ENCODE measurements at regions not wholly inside any gene's neighbourhood (a gene's known extent, or its start where the extent isn't known, plus 50 kb on each side); places are given as distances from the start of the nearest gene placed in this dataset.

- H3K14ac ChIP-seq (ENCODE audit: insufficient read depth, low read length), result no peak overlapping the region
- H3K79me2 ChIP-seq (ENCODE audit: insufficient read depth, low read length), result no peaks in the 10 kb centered on the region
- no peaks in the 10 kb centered on the region for H3K9me3 ChIP-seq (ENCODE audit: control insufficient read depth, low read depth, low read length)
- H3K79me1 ChIP-seq (ENCODE audit: insufficient read depth, low read depth, low read length, poor library complexity, severe bottlenecking), result no peaks in the 10 kb centered on the region
- H2BK5ac ChIP-seq (ENCODE audit: insufficient read length, low read length), result no peak overlapping the region
- H3K56ac ChIP-seq (ENCODE audit: insufficient read length, low read depth, low read length), result no peak overlapping the region
- no peak overlapping the region for H2BK120ac ChIP-seq (ENCODE audit: low read depth, low read length, poor library complexity, severe bottlenecking)
- H3K36me3 Mint-ChIP-seq (ENCODE audit: insufficient read depth in 1 of 3, low read depth in 3 of 3), result no peaks in the 10 kb centered on the region
- no peaks in the 10 kb centered on the region for H3K4me1 Mint-ChIP-seq
- H3K27me3 ChIP-seq (ENCODE audit: insufficient read depth, low read length), result no peaks in the 10 kb centered on the region
- no peaks in the 10 kb centered on the region for H3K9me3 Mint-ChIP-seq
- no peak overlapping the region for H3K27ac Mint-ChIP-seq
- no peak overlapping the region for H3K4ac ChIP-seq (ENCODE audit: low read depth, low read length)
- no peaks in the 10 kb centered on the region for H4K20me1 ChIP-seq (ENCODE audit: control insufficient read depth, insufficient read depth, insufficient read length)
- no peak overlapping the region for H4K5ac ChIP-seq (ENCODE audit: insufficient read length, low read depth, low read length)
- H3K4me3 Mint-ChIP-seq, result no peak overlapping the region
- no peak overlapping the region for H3K27ac ChIP-seq (ENCODE audit: insufficient read length, low read depth, low read length)
- H3K4me1 ChIP-seq (ENCODE audit: insufficient read depth, low read length), result no peaks in the 10 kb centered on the region
- H2AK5ac ChIP-seq (ENCODE audit: insufficient read length, low read length), result no peak overlapping the region
- no peaks in the 10 kb centered on the region for H3K23me2 ChIP-seq (ENCODE audit: insufficient read length, low read depth, low read length, poor library complexity, severe bottlenecking)
- no peak overlapping the region for H3K9ac ChIP-seq (ENCODE audit: extremely low read depth, insufficient read length, low read length)
- TF ChIP-seq CTCF (conservative IDR thresholded peaks at IDR 0.05), result no peak
- H3K4me2 ChIP-seq (ENCODE audit: insufficient read depth, insufficient read length, low read length), result no peak overlapping the region
- WGBS (ENCODE audit: extremely low coverage, insufficient read length, low lambda C conversion rate), result no CpG with 5 or more reads among the region's 2 CpGs
- no peak overlapping the region for H4K91ac ChIP-seq (ENCODE audit: insufficient read length, low read depth, low read length)
- DNase-seq, result no peak
- no peak overlapping the region for H3K18ac ChIP-seq (ENCODE audit: insufficient read length, low read depth, low read length)
- no peak overlapping the region for H4K8ac ChIP-seq (replicated peaks; ENCODE audit: insufficient read length, low read depth, low read length)
- no peak overlapping the region for H2AFZ ChIP-seq (ENCODE audit: low read length)
- H2BK20ac ChIP-seq (ENCODE audit: low read depth, low read length, poor library complexity, severe bottlenecking), result no peak overlapping the region
- H2BK12ac ChIP-seq (ENCODE audit: insufficient read length, low read depth, low read length), result no peak overlapping the region
- H2BK15ac ChIP-seq (ENCODE audit: low read depth, low read length), result no peak overlapping the region
- H3K27me3 Mint-ChIP-seq (ENCODE audit: low read depth), result no peaks in the 10 kb centered on the region
- H3T11ph ChIP-seq (ENCODE audit: low read length), result no peak overlapping the region
- H3K23ac ChIP-seq (ENCODE audit: insufficient read length, low read depth, low read length), result no peak overlapping the region
Observed at GRCh38 chr11:16554361-16554760, 184.1 kb upstream of the C11orf58 start.

All from H9 (cell line).